ENCODE measurements at regions not wholly inside any gene's neighbourhood (a gene's known extent, or its start where the extent isn't known, plus 50 kb on each side); places are given as distances from the start of the nearest gene placed in this dataset.
A peak's percentile ranks its signal among the peaks of the same experiment; 100 is the strongest.

- no peak overlapping the region for H3K4me3 Mint-ChIP-seq (ENCODE audit: unreplicated experiment)
- H3K27me3 Mint-ChIP-seq (ENCODE audit: low read depth): peaks cover 12% of the 10 kb centered on the region
- peaks cover 25% of the 10 kb centered on the region for H3K4me1 Mint-ChIP-seq (ENCODE audit: low read depth)
- no peak for TF ChIP-seq CTCF (IDR thresholded peaks at IDR 0.05)
- no peaks in the 10 kb centered on the region for H3K9me3 Mint-ChIP-seq (ENCODE audit: low read depth)
- H3K36me3 Mint-ChIP-seq (ENCODE audit: low read depth): no peaks in the 10 kb centered on the region
- H3K27ac Mint-ChIP-seq (ENCODE audit: unreplicated experiment): no peak overlapping the region
- no peak for DNase-seq (ENCODE audit: low spot score)
These were observed 212.6 kb upstream of the RASGEF1B start for GRCh38 chr4:81684352-81684751.

- Mint-ChIP-seq H3K27me3 (ENCODE audit: low read depth) (peaks cover 18% of the 10 kb centered on the region), H3K4me3 (ENCODE audit: unreplicated experiment) (no peak overlapping the region), H3K36me3 (ENCODE audit: low read depth) (no peaks in the 10 kb centered on the region), H3K9me3 (ENCODE audit: low read depth) (no peaks in the 10 kb centered on the region), H3K27ac (ENCODE audit: unreplicated experiment) (no peak overlapping the region), H3K4me1 (ENCODE audit: low read depth) (peaks cover 23% of the 10 kb centered on the region)
- no peak for DNase-seq (ENCODE audit: low spot score)
- no peak for TF ChIP-seq CTCF (IDR thresholded peaks at IDR 0.05)
These were observed 210.8 kb upstream of the RASGEF1B start for GRCh38 chr4:81682492-81682891.

- Mint-ChIP-seq H3K27ac (ENCODE audit: unreplicated experiment) (no peak overlapping the region), H3K4me3 (ENCODE audit: unreplicated experiment) (no peak overlapping the region), H3K9me3 (ENCODE audit: low read depth) (no peaks in the 10 kb centered on the region), H3K36me3 (ENCODE audit: low read depth) (no peaks in the 10 kb centered on the region), H3K27me3 (ENCODE audit: low read depth) (peaks cover 18% of the 10 kb centered on the region), H3K4me1 (ENCODE audit: low read depth) (peaks cover 19% of the 10 kb centered on the region)
- TF ChIP-seq CTCF (IDR thresholded peaks at IDR 0.05): no peak
- DNase-seq (ENCODE audit: low spot score): no peak
These were observed 207.6 kb upstream of the RASGEF1B start for GRCh38 chr4:81679315-81679714.

GRCh38 chr4:81678801-81679200 is 207.1 kb upstream of the RASGEF1B start:
- no peak for TF ChIP-seq CTCF (IDR thresholded peaks at IDR 0.05)
- DNase-seq (ENCODE audit: low spot score): no peak
- Mint-ChIP-seq H3K4me3 (ENCODE audit: unreplicated experiment) (no peak overlapping the region), H3K27ac (ENCODE audit: unreplicated experiment) (no peak overlapping the region), H3K4me1 (ENCODE audit: low read depth) (peaks cover 16% of the 10 kb centered on the region), H3K36me3 (ENCODE audit: low read depth) (no peaks in the 10 kb centered on the region), H3K27me3 (ENCODE audit: low read depth) (peaks cover 18% of the 10 kb centered on the region), H3K9me3 (ENCODE audit: low read depth) (no peaks in the 10 kb centered on the region)

- no peak for DNase-seq (ENCODE audit: low spot score)
- peaks cover 16% of the 10 kb centered on the region for H3K4me1 Mint-ChIP-seq (ENCODE audit: low read depth)
- H3K9me3 Mint-ChIP-seq (ENCODE audit: low read depth): no peaks in the 10 kb centered on the region
- no peaks in the 10 kb centered on the region for H3K36me3 Mint-ChIP-seq (ENCODE audit: low read depth)
- H3K27ac Mint-ChIP-seq (ENCODE audit: unreplicated experiment): peak overlapping the region; percentile 10
- no peak overlapping the region for H3K4me3 Mint-ChIP-seq (ENCODE audit: unreplicated experiment)
- TF ChIP-seq CTCF (IDR thresholded peaks at IDR 0.05): no peak
- H3K27me3 Mint-ChIP-seq (ENCODE audit: low read depth): peaks cover 21% of the 10 kb centered on the region
These were observed 204.8 kb upstream of the RASGEF1B start for GRCh38 chr4:81676537-81676936.

Measured in chondrocyte (in vitro differentiated cells).